ENCODE measurements at regions not wholly inside any gene's neighbourhood (a gene's known extent, or its start where the extent isn't known, plus 50 kb on each side); places are given as distances from the start of the nearest gene placed in this dataset.

GRCh38 chr1:4424766-4425165 is 229.6 kb upstream of the AJAP1 start:
- H3K27ac ChIP-seq (replicated peaks): no peak overlapping the region
- intact Hi-C loops (cut with micrococcal nuclease): no loop called here
- H3K4me3 ChIP-seq: no peak overlapping the region
- H3K4me1 ChIP-seq: no peaks in the 10 kb centered on the region
- no peaks in the 10 kb centered on the region for H3K36me3 ChIP-seq
- peaks cover 13% of the 10 kb centered on the region for H3K27me3 ChIP-seq (ENCODE audit: low read depth)
- peaks cover 2% of the 10 kb centered on the region for H3K9me3 ChIP-seq (replicated peaks)
- no peak for DNase-seq
- no peak for TF ChIP-seq CTCF (IDR thresholded peaks at IDR 0.05; ENCODE audit: borderline replicate concordance)

- Histone ChIP-seq H3K4me1 (no peaks in the 10 kb centered on the region), H3K27ac (replicated peaks) (no peak overlapping the region), H3K36me3 (no peaks in the 10 kb centered on the region), H3K4me3 (no peak overlapping the region), H3K27me3 (ENCODE audit: low read depth) (peaks cover 13% of the 10 kb centered on the region), H3K9me3 (replicated peaks) (no peaks in the 10 kb centered on the region)
- TF ChIP-seq CTCF (IDR thresholded peaks at IDR 0.05; ENCODE audit: borderline replicate concordance): no peak
- intact Hi-C loops (cut with micrococcal nuclease): no loop called here
- no peak for DNase-seq
These were observed 228.5 kb upstream of the AJAP1 start for GRCh38 chr1:4425892-4426291.

- intact Hi-C loops (cut with micrococcal nuclease): no loop called here
- no peak for TF ChIP-seq CTCF (IDR thresholded peaks at IDR 0.05; ENCODE audit: borderline replicate concordance)
- H3K4me3 ChIP-seq: no peak overlapping the region
- DNase-seq: no peak
- no peaks in the 10 kb centered on the region for H3K36me3 ChIP-seq
- no peaks in the 10 kb centered on the region for H3K9me3 ChIP-seq (replicated peaks)
- H3K4me1 ChIP-seq: peaks cover 6% of the 10 kb centered on the region
- H3K27ac ChIP-seq (replicated peaks): no peak overlapping the region
- H3K27me3 ChIP-seq (ENCODE audit: low read depth): peaks cover 6% of the 10 kb centered on the region
These were observed 225.7 kb upstream of the AJAP1 start for GRCh38 chr1:4428711-4429110.

GRCh38 chr1:4430406-4431365 is 223.7 kb upstream of the AJAP1 start:
- Histone ChIP-seq H3K4me1 (peaks cover 6% of the 10 kb centered on the region), H3K4me3 (no peak overlapping the region), H3K36me3 (no peaks in the 10 kb centered on the region), H3K9me3 (replicated peaks) (no peaks in the 10 kb centered on the region), H3K27me3 (ENCODE audit: low read depth) (no peaks in the 10 kb centered on the region), H3K27ac (replicated peaks) (no peak overlapping the region)
- TF ChIP-seq CTCF (IDR thresholded peaks at IDR 0.05; ENCODE audit: borderline replicate concordance): no peak
- intact Hi-C loops (cut with micrococcal nuclease): no loop called here
- DNase-seq: no peak

- H3K36me3 ChIP-seq: no peaks in the 10 kb centered on the region
- TF ChIP-seq CTCF (IDR thresholded peaks at IDR 0.05; ENCODE audit: borderline replicate concordance): no peak
- DNase-seq: no peak
- no peaks in the 10 kb centered on the region for H3K27me3 ChIP-seq (ENCODE audit: low read depth)
- H3K27ac ChIP-seq (replicated peaks): no peak overlapping the region
- H3K4me3 ChIP-seq: no peak overlapping the region
- peaks cover 6% of the 10 kb centered on the region for H3K4me1 ChIP-seq
- H3K9me3 ChIP-seq (replicated peaks): no peaks in the 10 kb centered on the region
- intact Hi-C loops (cut with micrococcal nuclease): no loop called here
These were observed 222.9 kb upstream of the AJAP1 start for GRCh38 chr1:4431491-4431890.

All from left ventricle myocardium inferior (tissue), 1 donor.